Activated naive CD8-positive, alpha-beta T cell (primary cell): ENCODE measurements at regions not wholly inside any gene's neighbourhood (a gene's known extent, or its start where the extent isn't known, plus 50 kb on each side); places are given as distances from the start of the nearest gene placed in this dataset.
"Not testable (repeated sequence)": the region's sequence is repeated elsewhere in the genome, so short reads cannot be mapped to it uniquely, and the experiment has no call there.

ENCODE experiments used
- H3K27ac Mint-ChIP-seq: one replicate; pipeline ENCODE4 v1.8.0; 2021; ENCODE audit warnings: mixed read lengths
- H3K27me3 Mint-ChIP-seq: one replicate; pipeline ENCODE4 v1.8.0; 2021; ENCODE audit warnings: mixed read lengths
- H3K36me3 Mint-ChIP-seq: one replicate; pipeline ENCODE4 v1.8.0; 2021; ENCODE audit warnings: mixed read lengths
- H3K4me1 Mint-ChIP-seq: one replicate; pipeline ENCODE4 v1.8.0; 2021; ENCODE audit warnings: low read depth, mixed read lengths
- H3K4me3 Mint-ChIP-seq: one replicate; pipeline ENCODE4 v1.8.0; 2021; ENCODE audit warnings: mild to moderate bottlenecking, mixed read lengths
- H3K9me3 Mint-ChIP-seq: one replicate; pipeline ENCODE4 v1.8.0; 2021; ENCODE audit warnings: low read depth, mixed read lengths

- Mint-ChIP-seq H3K36me3 (no peaks in the 10 kb centered on the region), H3K27ac (no peak overlapping the region), H3K4me1 (no peaks in the 10 kb centered on the region), H3K9me3 (peaks cover 4% of the 10 kb centered on the region), H3K4me3 (no peak overlapping the region), H3K27me3 (no peaks in the 10 kb centered on the region)
Observed at GRCh38 chr1:95778217-95778616, 544.2 kb downstream of the RWDD3 start.

- H3K27ac Mint-ChIP-seq: no peak overlapping the region
- no peaks in the 10 kb centered on the region for H3K4me1 Mint-ChIP-seq
- H3K4me3 Mint-ChIP-seq: no peak overlapping the region
- no peaks in the 10 kb centered on the region for H3K27me3 Mint-ChIP-seq
- H3K36me3 Mint-ChIP-seq: no peaks in the 10 kb centered on the region
- H3K9me3 Mint-ChIP-seq: peaks cover 4% of the 10 kb centered on the region
Observed at GRCh38 chr1:95780836-95781235, 546.8 kb downstream of the RWDD3 start.

- peaks cover 3% of the 10 kb centered on the region for H3K9me3 Mint-ChIP-seq
Observed at GRCh38 chr1:95790136-95790535, 556.1 kb downstream of the RWDD3 start.

GRCh38 chr1:95793893-95794292 is 559.9 kb downstream of the RWDD3 start:
- Mint-ChIP-seq H3K4me1 (no peaks in the 10 kb centered on the region), H3K4me3 (no peak overlapping the region)

More at GRCh38 chr1:95790136-95790535, 556.1 kb downstream of the RWDD3 start:
- Mint-ChIP-seq H3K36me3 (no peaks in the 10 kb centered on the region), H3K4me1 (no peaks in the 10 kb centered on the region), H3K4me3 (no peak overlapping the region), H3K27me3 (no peaks in the 10 kb centered on the region), H3K27ac (no peak overlapping the region)

GRCh38 chr1:95797761-95798160 is 563.8 kb downstream of the RWDD3 start:
- not testable (repeated sequence) for H3K9me3 Mint-ChIP-seq, H3K4me1 Mint-ChIP-seq, H3K36me3 Mint-ChIP-seq, H3K27me3 Mint-ChIP-seq, H3K4me3 Mint-ChIP-seq, H3K27ac Mint-ChIP-seq

More at GRCh38 chr1:95793893-95794292, 559.9 kb downstream of the RWDD3 start:
- Mint-ChIP-seq H3K36me3 (no peaks in the 10 kb centered on the region), H3K27ac (no peak overlapping the region), H3K9me3 (peaks cover 3% of the 10 kb centered on the region), H3K27me3 (no peaks in the 10 kb centered on the region)

GRCh38 chr1:95806171-95806570 is 572.2 kb downstream of the RWDD3 start:
- Mint-ChIP-seq H3K36me3 (no peaks in the 10 kb centered on the region), H3K27ac (no peak overlapping the region), H3K9me3 (no peaks in the 10 kb centered on the region), H3K4me1 (no peaks in the 10 kb centered on the region), H3K27me3 (no peaks in the 10 kb centered on the region), H3K4me3 (no peak overlapping the region)

- no peaks in the 10 kb centered on the region for H3K27me3 Mint-ChIP-seq
- no peaks in the 10 kb centered on the region for H3K4me1 Mint-ChIP-seq
- H3K27ac Mint-ChIP-seq: no peak overlapping the region
- H3K9me3 Mint-ChIP-seq: no peaks in the 10 kb centered on the region
- no peaks in the 10 kb centered on the region for H3K36me3 Mint-ChIP-seq
- H3K4me3 Mint-ChIP-seq: no peak overlapping the region
Observed at GRCh38 chr1:95809391-95809790, 575.4 kb downstream of the RWDD3 start.

DNA sequence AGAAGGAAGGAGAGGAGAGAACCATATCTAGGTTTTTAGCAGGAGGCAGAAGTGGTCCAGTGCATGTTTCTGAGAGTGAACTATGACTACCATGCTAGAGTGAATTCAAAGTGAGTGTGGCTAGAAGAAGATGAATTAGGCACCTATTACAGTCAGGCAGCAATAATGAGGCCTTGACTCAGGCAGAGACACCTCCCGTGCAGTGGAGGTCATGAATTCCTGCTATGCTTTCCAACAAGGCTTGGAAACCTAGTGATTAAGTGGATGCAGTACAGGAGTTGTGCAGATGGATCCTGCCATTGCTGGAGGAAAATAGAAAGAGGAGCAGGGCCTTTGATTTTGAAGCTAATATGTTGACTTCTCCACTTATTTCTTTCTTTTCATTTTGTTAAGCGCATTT is 581.5 kb downstream of the RWDD3 start:
- no peak overlapping the region for H3K27ac Mint-ChIP-seq
- H3K4me3 Mint-ChIP-seq: no peak overlapping the region
- H3K27me3 Mint-ChIP-seq: no peaks in the 10 kb centered on the region
- no peaks in the 10 kb centered on the region for H3K4me1 Mint-ChIP-seq
- no peaks in the 10 kb centered on the region for H3K36me3 Mint-ChIP-seq
- H3K9me3 Mint-ChIP-seq: peaks cover 3% of the 10 kb centered on the region

- H3K27me3 Mint-ChIP-seq: no peaks in the 10 kb centered on the region
- H3K4me3 Mint-ChIP-seq: no peak overlapping the region
- peaks cover 6% of the 10 kb centered on the region for H3K9me3 Mint-ChIP-seq
- H3K36me3 Mint-ChIP-seq: no peaks in the 10 kb centered on the region
- no peak overlapping the region for H3K27ac Mint-ChIP-seq
- H3K4me1 Mint-ChIP-seq: no peaks in the 10 kb centered on the region
Observed at GRCh38 chr1:95829556-95829955, 595.5 kb downstream of the RWDD3 start.

GRCh38 chr1:95832370-95832769 is 598.4 kb downstream of the RWDD3 start:
- H3K4me1 Mint-ChIP-seq: no peaks in the 10 kb centered on the region
- no peaks in the 10 kb centered on the region for H3K27me3 Mint-ChIP-seq
- H3K27ac Mint-ChIP-seq: no peak overlapping the region
- H3K9me3 Mint-ChIP-seq: peaks cover 27% of the 10 kb centered on the region
- no peak overlapping the region for H3K4me3 Mint-ChIP-seq
- H3K36me3 Mint-ChIP-seq: no peaks in the 10 kb centered on the region

DNA sequence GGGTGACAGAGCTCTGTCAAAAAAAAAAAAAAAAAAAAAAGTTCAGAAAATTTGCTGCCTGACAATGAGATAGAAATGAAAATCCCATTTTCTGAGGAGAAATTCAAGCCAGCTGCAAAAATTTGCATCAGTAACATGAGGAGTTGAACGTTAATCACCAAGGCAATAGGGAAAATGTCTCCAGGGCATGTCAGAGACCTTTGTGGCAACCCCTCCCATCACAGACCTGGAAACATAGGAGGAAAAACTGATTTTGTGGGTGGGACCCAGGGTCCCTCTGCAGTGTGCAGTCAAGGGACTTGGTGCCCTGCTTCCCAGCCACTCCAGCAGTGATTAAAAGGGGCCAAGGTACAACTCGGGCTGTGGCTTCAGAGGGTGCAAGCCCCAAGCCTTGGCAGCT is 615.4 kb downstream of the RWDD3 start:
- H3K4me3 Mint-ChIP-seq: no peak overlapping the region
- no peaks in the 10 kb centered on the region for H3K27me3 Mint-ChIP-seq
- H3K4me1 Mint-ChIP-seq: no peaks in the 10 kb centered on the region
- H3K27ac Mint-ChIP-seq: no peak overlapping the region
- no peaks in the 10 kb centered on the region for H3K36me3 Mint-ChIP-seq
- H3K9me3 Mint-ChIP-seq: peaks cover 2% of the 10 kb centered on the region

- H3K27ac Mint-ChIP-seq: no peak overlapping the region
- no peaks in the 10 kb centered on the region for H3K27me3 Mint-ChIP-seq
- H3K9me3 Mint-ChIP-seq: no peaks in the 10 kb centered on the region
- no peaks in the 10 kb centered on the region for H3K4me1 Mint-ChIP-seq
- H3K36me3 Mint-ChIP-seq: no peaks in the 10 kb centered on the region
- H3K4me3 Mint-ChIP-seq: no peak overlapping the region
Observed at GRCh38 chr1:95850165-95850649, 616.2 kb downstream of the RWDD3 start.

GRCh38 chr1:95850763-95851162 is 616.8 kb downstream of the RWDD3 start:
- Mint-ChIP-seq H3K36me3 (no peaks in the 10 kb centered on the region), H3K9me3 (no peaks in the 10 kb centered on the region), H3K4me3 (no peak overlapping the region), H3K27me3 (no peaks in the 10 kb centered on the region), H3K27ac (no peak overlapping the region), H3K4me1 (no peaks in the 10 kb centered on the region)

- Mint-ChIP-seq H3K27me3 (no peaks in the 10 kb centered on the region), H3K4me1 (no peaks in the 10 kb centered on the region)
Observed at GRCh38 chr1:95852483-95853070, 618.6 kb downstream of the RWDD3 start.

DNA sequence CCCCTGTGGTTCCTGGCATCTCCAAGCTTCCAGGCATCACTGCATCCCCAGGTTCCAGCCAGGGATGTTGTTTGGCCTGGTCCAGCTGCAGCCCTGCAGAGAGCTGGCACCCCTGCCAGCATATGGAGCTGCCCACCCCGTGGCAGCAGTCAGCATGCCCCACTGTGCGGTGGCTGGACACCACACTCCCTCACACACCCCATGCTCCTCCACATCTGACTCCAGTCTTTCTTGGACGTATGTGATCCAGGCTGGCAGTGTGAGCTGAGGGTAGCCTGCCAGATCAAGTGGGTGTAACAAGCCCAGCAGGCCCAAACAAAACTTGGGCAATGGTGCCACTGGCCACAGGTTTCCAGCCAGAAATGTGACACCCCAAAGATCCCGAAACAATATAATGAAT is 620.4 kb downstream of the RWDD3 start:
- H3K4me3 Mint-ChIP-seq: no peak overlapping the region
- no peaks in the 10 kb centered on the region for H3K36me3 Mint-ChIP-seq
- H3K27ac Mint-ChIP-seq: no peak overlapping the region
- H3K9me3 Mint-ChIP-seq: no peaks in the 10 kb centered on the region
- H3K27me3 Mint-ChIP-seq: no peaks in the 10 kb centered on the region
- no peaks in the 10 kb centered on the region for H3K4me1 Mint-ChIP-seq

More at GRCh38 chr1:95852483-95853070, 618.6 kb downstream of the RWDD3 start:
- H3K27ac Mint-ChIP-seq: no peak overlapping the region
- H3K4me3 Mint-ChIP-seq: no peak overlapping the region
- no peaks in the 10 kb centered on the region for H3K9me3 Mint-ChIP-seq
- H3K36me3 Mint-ChIP-seq: no peaks in the 10 kb centered on the region

- Mint-ChIP-seq H3K4me1 (no peaks in the 10 kb centered on the region), H3K36me3 (no peaks in the 10 kb centered on the region), H3K27me3 (no peaks in the 10 kb centered on the region)
Observed at GRCh38 chr1:95863086-95863485, 629.1 kb downstream of the RWDD3 start.

More at GRCh38 chr1:95863086-95863485, 629.1 kb downstream of the RWDD3 start:
- H3K27ac Mint-ChIP-seq: no peak overlapping the region
- no peaks in the 10 kb centered on the region for H3K9me3 Mint-ChIP-seq
- H3K4me3 Mint-ChIP-seq: no peak overlapping the region
